CD4-positive, CD25-positive, alpha-beta regulatory T cell (primary cell): ENCODE measurements at regions not wholly inside any gene's neighbourhood (a gene's known extent, or its start where the extent isn't known, plus 50 kb on each side); places are given as distances from the start of the nearest gene placed in this dataset.
A peak's percentile ranks its signal among the peaks of the same experiment; 100 is the strongest.

Experiments
- ATAC-seq, 2 donors: fragments of 150-1000 bp; cut with Tn5 transposase; one replicate each; pipeline ENCODE4 v1.10.0; 2021; ENCODE audit warnings: low read depth in 2 of 2, moderate number of reproducible peaks in 2 of 2, moderate library complexity in 1 of 2
- DNase-seq, 3 donors: peaks; one replicate each; pipeline versions ENCODE4 v3.0.0 to v3.0.0-alpha.2; 2012 to 2022; ENCODE audit warnings: mixed read lengths in 1 of 3
- H3K27ac ChIP-seq: one replicate; pipeline ENCODE4 v1.7.0; 2013; ENCODE audit warnings: mild to moderate bottlenecking, low read length; ENCODE audit not compliant: insufficient read depth, poor library complexity, severe bottlenecking
- H3K27me3 ChIP-seq: one replicate; pipeline ENCODE4 v1.7.0; 2013; ENCODE audit warnings: low read length; ENCODE audit not compliant: control insufficient read depth, insufficient read depth
- H3K36me3 ChIP-seq: one replicate; pipeline ENCODE4 v1.7.0; 2013; ENCODE audit warnings: mild to moderate bottlenecking, low read length, moderate library complexity; ENCODE audit not compliant: control insufficient read depth, insufficient read depth
- H3K4me1 ChIP-seq: 2 replicates; pipeline ENCODE4 v1.7.0; 2013; ENCODE audit warnings: mild to moderate bottlenecking, low read length; ENCODE audit not compliant: insufficient read depth, control insufficient read depth, poor library complexity, severe bottlenecking
- H3K4me3 ChIP-seq: one replicate; pipeline ENCODE4 v1.7.0; 2013; ENCODE audit warnings: low read depth, mild to moderate bottlenecking, low read length, moderate library complexity
- H3K9me3 ChIP-seq, 2 experiments: 1 replicate in 1 of 2; 2 replicates in 1 of 2; pipeline ENCODE4 v1.7.0; 2013; ENCODE audit warnings: low read length in 2 of 2, mild to moderate bottlenecking in 1 of 2, moderate library complexity in 1 of 2; ENCODE audit not compliant: control insufficient read depth in 2 of 2
- H3K27ac Mint-ChIP-seq, 3 donors: one replicate each; pipeline ENCODE4 v1.8.0; 2020 to 2022; ENCODE audit warnings: mild to moderate bottlenecking in 3 of 3, mixed read lengths in 3 of 3, moderate library complexity in 2 of 3
- H3K27me3 Mint-ChIP-seq: one replicate; pipeline ENCODE4 v1.8.0; 2022; ENCODE audit warnings: mild to moderate bottlenecking, mixed read lengths
- H3K36me3 Mint-ChIP-seq: one replicate; pipeline ENCODE4 v1.8.0; 2020; ENCODE audit warnings: mixed read lengths
- H3K4me1 Mint-ChIP-seq, 4 donors: one replicate each; pipeline ENCODE4 v1.8.0; 2020 to 2022; ENCODE audit warnings: mixed read lengths in 4 of 4, mild to moderate bottlenecking in 1 of 4
- H3K4me3 Mint-ChIP-seq, 4 donors: one replicate each; pipeline ENCODE4 v1.8.0; 2020 to 2022; ENCODE audit warnings: mild to moderate bottlenecking in 4 of 4, mixed read lengths in 4 of 4, moderate library complexity in 3 of 4
- H3K9me3 Mint-ChIP-seq, 7 donors: one replicate each; pipeline ENCODE4 v1.8.0; 2020 to 2022; ENCODE audit warnings: mixed read lengths in 7 of 7, mild to moderate bottlenecking in 3 of 7, moderate library complexity in 2 of 7

DNA sequence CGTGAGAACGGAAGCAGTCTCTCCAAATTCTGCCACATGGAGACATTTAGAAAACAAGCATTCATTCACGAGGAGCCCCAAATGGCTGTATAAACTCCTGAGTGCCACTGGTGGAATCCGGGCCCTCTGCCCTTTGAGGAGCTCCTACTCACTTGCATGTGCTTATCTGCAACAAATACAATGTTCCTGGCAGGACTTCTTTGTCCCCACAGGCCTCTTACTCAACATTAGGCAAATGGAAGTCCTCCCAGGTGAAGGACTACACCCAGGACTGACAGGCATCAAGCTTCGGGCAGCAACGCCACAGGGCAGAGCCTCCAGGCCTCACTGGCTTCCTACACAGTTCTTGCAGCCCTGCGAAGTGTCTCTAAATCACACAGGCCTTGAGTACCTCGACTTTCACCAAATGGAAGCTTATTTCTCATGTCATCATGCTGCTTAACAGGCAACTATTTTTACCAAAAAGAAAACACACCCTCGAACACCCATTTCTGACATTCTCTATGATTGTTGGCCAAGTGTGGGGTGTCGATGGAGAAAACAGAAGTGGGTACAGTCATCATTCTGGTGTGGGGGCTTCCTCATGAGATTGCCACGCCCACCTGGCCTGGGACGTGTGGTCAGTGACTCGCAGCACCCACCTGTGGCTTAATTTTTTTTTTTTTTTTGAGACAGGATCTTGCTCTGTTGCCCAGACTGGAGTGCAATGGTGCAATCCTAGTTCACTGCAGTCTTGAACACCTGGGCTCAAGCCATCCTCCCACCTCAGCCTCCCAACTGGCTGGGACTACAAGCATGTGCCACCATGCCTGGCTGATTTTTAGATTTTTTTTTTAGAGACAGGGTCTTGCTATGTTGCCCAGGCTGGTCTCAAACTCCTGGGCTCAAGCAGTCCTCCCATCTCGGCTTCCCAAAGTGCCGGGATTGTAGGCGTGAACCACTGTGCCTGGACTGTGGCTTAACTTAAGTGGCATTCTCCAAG is 186.8 kb upstream of the GLI2 start:
- H3K4me3 ChIP-seq = no peak overlapping the region
- Mint-ChIP-seq H3K4me3 (no peak overlapping the region), H3K4me1 (no peaks in the 10 kb centered on the region), H3K9me3 (no peaks in the 10 kb centered on the region), H3K36me3 (no peaks in the 10 kb centered on the region), H3K27ac (no peak overlapping the region), H3K27me3 (peaks cover 11% of the 10 kb centered on the region)
- no peaks in the 10 kb centered on the region for H3K27me3 ChIP-seq
- no peaks in the 10 kb centered on the region for H3K9me3 ChIP-seq
- H3K27ac ChIP-seq = no peak overlapping the region
- ATAC-seq = no peak
- DNase-seq = no peak
- H3K36me3 ChIP-seq = no peaks in the 10 kb centered on the region
- no peaks in the 10 kb centered on the region for H3K4me1 ChIP-seq

DNA sequence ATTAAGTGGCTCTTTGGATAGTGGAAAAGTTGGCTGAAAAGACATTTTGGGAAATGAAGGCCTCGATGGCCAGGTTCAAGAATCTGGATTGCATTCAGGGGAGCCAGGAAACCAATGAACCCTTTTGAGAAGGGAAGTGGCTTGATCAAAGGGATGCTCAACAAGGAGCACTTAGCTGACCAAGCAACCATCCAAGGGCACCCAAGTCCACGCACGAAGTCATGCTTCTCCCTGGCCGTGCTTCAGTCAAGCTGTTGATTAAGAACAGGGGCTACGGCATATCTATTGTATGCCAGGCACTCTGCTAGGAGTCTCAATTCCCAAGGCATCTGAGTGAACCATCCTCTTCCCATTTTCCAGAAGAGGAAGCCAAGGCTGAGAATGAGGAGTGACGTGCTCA is 185.8 kb upstream of the GLI2 start:
- H3K27ac Mint-ChIP-seq = no peak overlapping the region
- H3K9me3 Mint-ChIP-seq = no peaks in the 10 kb centered on the region
- peaks cover 11% of the 10 kb centered on the region for H3K27me3 Mint-ChIP-seq
- Histone ChIP-seq H3K27ac (no peak overlapping the region), H3K36me3 (no peaks in the 10 kb centered on the region), H3K4me3 (no peak overlapping the region), H3K4me1 (no peaks in the 10 kb centered on the region), H3K9me3 (no peaks in the 10 kb centered on the region), H3K27me3 (no peaks in the 10 kb centered on the region)
- H3K4me3 Mint-ChIP-seq = no peak overlapping the region
- DNase-seq = no peak
- no peaks in the 10 kb centered on the region for H3K4me1 Mint-ChIP-seq
- H3K36me3 Mint-ChIP-seq = no peaks in the 10 kb centered on the region
- ATAC-seq = no peak

DNA sequence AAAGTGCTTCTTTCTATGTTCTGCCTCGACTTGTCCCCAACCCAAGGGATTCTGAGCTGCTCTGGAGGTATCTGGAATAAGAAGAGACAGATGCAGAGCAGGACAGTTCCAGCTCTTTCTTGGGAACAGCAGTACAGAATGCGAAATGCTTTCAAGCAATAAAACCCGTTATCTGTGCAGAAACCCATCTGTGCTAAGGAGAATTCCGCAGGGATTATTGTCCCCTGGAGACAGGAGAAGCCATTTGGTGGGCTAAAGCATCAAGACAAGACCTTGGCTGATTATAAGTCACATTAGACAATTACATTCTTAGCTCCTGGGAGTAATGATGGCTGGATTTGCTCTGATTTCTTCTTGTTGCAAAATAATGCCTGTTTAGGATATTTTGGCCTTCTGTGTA is 185.4 kb upstream of the GLI2 start:
- H3K36me3 Mint-ChIP-seq = no peaks in the 10 kb centered on the region
- Histone ChIP-seq H3K4me1 (no peaks in the 10 kb centered on the region), H3K36me3 (no peaks in the 10 kb centered on the region), H3K27me3 (no peaks in the 10 kb centered on the region), H3K9me3 (no peaks in the 10 kb centered on the region), H3K4me3 (no peak overlapping the region), H3K27ac (no peak overlapping the region)
- no peak for ATAC-seq
- H3K27me3 Mint-ChIP-seq = peaks cover 9% of the 10 kb centered on the region
- no peaks in the 10 kb centered on the region for H3K4me1 Mint-ChIP-seq
- no peaks in the 10 kb centered on the region for H3K9me3 Mint-ChIP-seq
- no peak overlapping the region for H3K4me3 Mint-ChIP-seq
- no peak for DNase-seq
- no peak overlapping the region for H3K27ac Mint-ChIP-seq

DNA sequence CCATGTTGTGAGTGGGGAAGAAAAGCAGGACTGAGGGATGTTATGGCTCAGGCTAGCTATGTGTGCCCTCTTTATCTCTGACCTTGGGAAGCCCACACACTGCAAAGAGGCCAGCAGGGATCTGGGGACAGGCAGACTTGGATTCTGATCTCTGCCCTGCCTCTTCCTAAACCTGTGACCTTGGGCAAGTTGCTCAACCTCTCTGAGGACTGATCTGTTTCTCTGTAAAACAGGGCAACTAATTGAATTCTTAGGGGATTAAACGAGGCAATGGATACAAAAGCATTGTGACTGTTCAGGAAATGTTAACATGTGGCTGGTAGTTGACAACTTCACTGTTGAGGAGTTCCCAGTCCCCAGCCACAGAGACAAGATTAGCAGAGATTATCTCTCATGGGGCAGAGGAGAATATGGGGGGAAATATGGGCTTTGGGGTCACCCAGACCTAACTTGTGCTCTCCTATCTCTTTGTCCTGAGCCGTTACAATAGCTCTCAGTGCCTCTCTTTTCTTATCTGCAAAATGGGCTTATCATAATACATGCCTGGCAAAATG is 184.7 kb upstream of the GLI2 start:
- H3K4me1 Mint-ChIP-seq = no peaks in the 10 kb centered on the region
- no peak overlapping the region for H3K27ac Mint-ChIP-seq
- no peak overlapping the region for H3K4me3 Mint-ChIP-seq
- ATAC-seq (no peak), DNase-seq (no peak)
- H3K9me3 ChIP-seq = no peaks in the 10 kb centered on the region
- no peak overlapping the region for H3K4me3 ChIP-seq
- H3K27ac ChIP-seq = no peak overlapping the region
- no peaks in the 10 kb centered on the region for H3K36me3 Mint-ChIP-seq
- no peaks in the 10 kb centered on the region for H3K27me3 ChIP-seq
- H3K4me1 ChIP-seq = no peaks in the 10 kb centered on the region
- no peaks in the 10 kb centered on the region for H3K36me3 ChIP-seq
- H3K9me3 Mint-ChIP-seq = no peaks in the 10 kb centered on the region
- H3K27me3 Mint-ChIP-seq = peaks cover 5% of the 10 kb centered on the region

DNA sequence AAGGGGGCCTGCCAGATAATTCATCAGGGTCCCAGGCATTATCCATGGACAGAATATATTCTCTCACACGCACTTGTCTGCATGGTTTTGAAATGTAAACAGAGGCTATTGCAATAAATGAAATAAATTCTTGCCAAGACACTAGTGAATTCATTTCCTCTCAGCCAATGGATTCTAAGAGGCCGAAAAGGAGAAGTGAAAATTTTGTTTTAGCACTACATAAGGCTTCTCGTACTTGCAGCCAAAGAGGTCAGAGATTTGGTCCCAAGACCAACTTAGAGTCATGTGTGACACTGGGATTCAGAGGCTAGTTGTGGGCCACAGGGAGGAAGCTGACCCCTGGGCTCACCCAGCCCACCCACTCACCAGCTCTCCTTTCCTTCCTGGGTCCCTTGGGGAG is 184.1 kb upstream of the GLI2 start:
- H3K27ac Mint-ChIP-seq = no peak overlapping the region
- no peaks in the 10 kb centered on the region for H3K36me3 ChIP-seq
- no peak for ATAC-seq

DNA sequence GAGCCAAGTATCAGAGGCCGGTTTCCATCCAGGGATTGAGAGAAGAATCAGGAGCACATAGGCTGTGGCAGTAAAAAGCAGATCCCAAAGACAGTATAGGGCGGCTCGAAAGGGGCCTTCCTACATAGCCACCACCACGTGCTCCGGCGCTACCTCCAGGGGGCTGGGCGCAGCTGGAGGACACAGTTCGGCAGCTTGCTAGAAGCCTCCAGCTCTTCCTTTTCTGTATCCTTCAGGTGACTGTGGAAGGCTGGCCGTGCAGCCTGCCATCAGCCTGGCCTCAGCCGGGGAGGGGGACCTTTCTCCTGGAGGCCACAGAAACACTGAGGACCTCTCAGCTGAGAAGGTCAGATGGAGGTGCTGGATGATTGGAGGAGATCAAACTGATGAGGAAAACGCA is 183.6 kb upstream of the GLI2 start:
- no peaks in the 10 kb centered on the region for H3K4me1 ChIP-seq
- DNase-seq = no peak
- peaks cover 9% of the 10 kb centered on the region for H3K27me3 Mint-ChIP-seq
- no peak overlapping the region for H3K27ac Mint-ChIP-seq
- H3K36me3 ChIP-seq = no peaks in the 10 kb centered on the region
- H3K4me1 Mint-ChIP-seq = no peaks in the 10 kb centered on the region
- no peaks in the 10 kb centered on the region for H3K9me3 ChIP-seq
- H3K9me3 Mint-ChIP-seq = no peaks in the 10 kb centered on the region
- no peak overlapping the region for H3K4me3 Mint-ChIP-seq
- no peak overlapping the region for H3K4me3 ChIP-seq
- H3K36me3 Mint-ChIP-seq = no peaks in the 10 kb centered on the region
- H3K27me3 ChIP-seq = no peaks in the 10 kb centered on the region
- no peak overlapping the region for H3K27ac ChIP-seq
- no peak for ATAC-seq

More for the DNA sequence above, 184.1 kb upstream of the GLI2 start:
- H3K27me3 Mint-ChIP-seq = peaks cover 9% of the 10 kb centered on the region
- H3K4me1 ChIP-seq = no peaks in the 10 kb centered on the region
- H3K27ac ChIP-seq = no peak overlapping the region
- H3K4me1 Mint-ChIP-seq = no peaks in the 10 kb centered on the region
- no peaks in the 10 kb centered on the region for H3K9me3 Mint-ChIP-seq
- H3K9me3 ChIP-seq = no peaks in the 10 kb centered on the region
- H3K36me3 Mint-ChIP-seq = no peaks in the 10 kb centered on the region
- no peaks in the 10 kb centered on the region for H3K27me3 ChIP-seq
- DNase-seq = no peak
- H3K4me3 ChIP-seq = no peak overlapping the region
- H3K4me3 Mint-ChIP-seq = no peak overlapping the region

DNA sequence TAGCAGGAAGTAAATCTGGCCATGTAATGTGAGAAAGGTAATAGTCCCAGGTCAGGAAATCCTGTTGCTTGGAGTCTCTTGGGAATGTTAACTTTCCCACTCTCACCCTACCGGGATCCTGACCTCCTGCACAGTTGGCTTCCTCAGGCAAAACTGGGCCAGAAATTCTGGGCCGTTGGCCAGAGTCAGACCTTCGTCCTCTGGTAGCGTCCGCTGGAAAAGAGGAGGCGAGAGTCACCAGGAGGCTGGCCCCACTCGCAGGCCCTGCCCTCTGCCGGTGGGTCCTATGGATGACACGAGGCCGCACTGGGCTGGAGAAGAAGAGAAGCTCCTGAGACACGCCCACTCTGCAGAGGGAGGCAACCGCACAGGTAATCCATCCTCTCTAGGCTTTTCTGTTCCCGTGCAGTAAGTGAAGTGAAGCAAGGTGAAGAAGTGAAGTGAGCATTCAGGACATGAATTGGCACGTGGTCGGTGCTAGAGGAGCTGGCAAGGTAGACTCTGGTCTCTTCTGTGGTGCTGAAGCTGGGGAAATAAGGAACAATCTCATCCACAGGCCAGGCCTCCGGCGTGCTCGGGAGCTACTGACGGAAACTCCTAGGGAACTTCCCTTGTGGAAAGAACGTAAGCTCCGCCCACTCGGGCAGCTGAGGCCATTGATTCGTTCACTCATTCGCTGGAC is 182.7 kb upstream of the GLI2 start:
- Histone ChIP-seq H3K4me1 (no peaks in the 10 kb centered on the region), H3K9me3 (no peaks in the 10 kb centered on the region), H3K27me3 (no peaks in the 10 kb centered on the region), H3K4me3 (no peak overlapping the region), H3K36me3 (no peaks in the 10 kb centered on the region), H3K27ac (no peak overlapping the region)
- H3K27me3 Mint-ChIP-seq = peaks cover 9% of the 10 kb centered on the region
- no peaks in the 10 kb centered on the region for H3K36me3 Mint-ChIP-seq
- H3K27ac Mint-ChIP-seq = peak overlapping the region in 1 of 3 donors; percentile 71
- ATAC-seq (no peak), DNase-seq (peak in 1 of 3 donors; percentile 35)
- H3K4me3 Mint-ChIP-seq = no peak overlapping the region
- no peaks in the 10 kb centered on the region for H3K9me3 Mint-ChIP-seq
- no peaks in the 10 kb centered on the region for H3K4me1 Mint-ChIP-seq
